H9 (cell line): ENCODE measurements at regions not wholly inside any gene's neighbourhood (a gene's known extent, or its start where the extent isn't known, plus 50 kb on each side); places are given as distances from the start of the nearest gene placed in this dataset.
A peak's percentile ranks its signal among the peaks of the same experiment; 100 is the strongest.

Source experiments
- DNase-seq: peaks from one replicate; pipeline ENCODE4 v3.0.0-alpha.2; 2017
- H2AFZ ChIP-seq: one replicate; pipeline ENCODE4 v1.6.1; 2013; ENCODE audit warnings: mild to moderate bottlenecking, low read length, control low read depth, moderate library complexity
- H2AK5ac ChIP-seq: 2 replicates; pipeline ENCODE4 v1.6.1; 2013; ENCODE audit warnings: low read length, control low read depth, mixed read lengths; ENCODE audit not compliant: insufficient read length
- H2BK120ac ChIP-seq: one replicate; pipeline ENCODE4 v1.6.1; 2013; ENCODE audit warnings: low read depth, mild to moderate bottlenecking, low read length, control low read depth, inconsistent platforms; ENCODE audit not compliant: poor library complexity, severe bottlenecking
- H2BK12ac ChIP-seq: 2 replicates; pipeline ENCODE4 v1.6.1; 2013; ENCODE audit warnings: low read length, control low read depth, mixed read lengths, low read depth; ENCODE audit not compliant: insufficient read length
- H2BK15ac ChIP-seq: 2 replicates; pipeline ENCODE4 v1.6.1; 2013; ENCODE audit warnings: low read depth, low read length, control low read depth
- H2BK20ac ChIP-seq: one replicate; pipeline ENCODE4 v1.6.1; 2013; ENCODE audit warnings: low read depth, mild to moderate bottlenecking, low read length, control low read depth, inconsistent platforms; ENCODE audit not compliant: poor library complexity, severe bottlenecking
- H2BK5ac ChIP-seq: 2 replicates; pipeline ENCODE4 v1.6.1; 2013; ENCODE audit warnings: low read length, control low read depth, mixed read lengths; ENCODE audit not compliant: insufficient read length
- H3K14ac ChIP-seq: 2 replicates; pipeline ENCODE4 v1.6.1; 2013; ENCODE audit warnings: low read length, control low read depth; ENCODE audit not compliant: insufficient read depth
- H3K18ac ChIP-seq: 2 replicates; pipeline ENCODE4 v1.6.1; 2013; ENCODE audit warnings: low read depth, mild to moderate bottlenecking, mixed read lengths, low read length, control low read depth; ENCODE audit not compliant: insufficient read length
- H3K23ac ChIP-seq: 2 replicates; pipeline ENCODE4 v1.6.1; 2013; ENCODE audit warnings: low read length, control low read depth, mixed read lengths, low read depth; ENCODE audit not compliant: insufficient read length
- H3K23me2 ChIP-seq: 2 replicates; pipeline ENCODE4 v1.6.1; 2013; ENCODE audit warnings: low read depth, mild to moderate bottlenecking, mixed read lengths, low read length, control low read depth; ENCODE audit not compliant: insufficient read length, poor library complexity, severe bottlenecking
- H3K27ac ChIP-seq: 2 replicates; pipeline ENCODE4 v1.5.1; 2013; ENCODE audit warnings: low read length, control low read depth, mixed read lengths, low read depth; ENCODE audit not compliant: insufficient read length
- H3K27me3 ChIP-seq: 2 replicates; pipeline ENCODE4 v1.6.1; 2013; ENCODE audit warnings: low read length, control low read depth, inconsistent platforms; ENCODE audit not compliant: insufficient read depth
- H3K4ac ChIP-seq: 2 replicates; pipeline ENCODE4 v1.6.1; 2013; ENCODE audit warnings: low read depth, mild to moderate bottlenecking, control low read depth, inconsistent platforms, low read length, moderate library complexity
- H3K4me1 ChIP-seq: 2 replicates; pipeline ENCODE4 v1.6.1; 2013; ENCODE audit warnings: low read length, control low read depth, inconsistent platforms; ENCODE audit not compliant: insufficient read depth
- H3K4me2 ChIP-seq: 2 replicates; pipeline ENCODE4 v1.6.1; 2013; ENCODE audit warnings: low read length, control low read depth, mixed read lengths; ENCODE audit not compliant: insufficient read length, insufficient read depth
- H3K56ac ChIP-seq: 2 replicates; pipeline ENCODE4 v1.6.1; 2013; ENCODE audit warnings: low read depth, mild to moderate bottlenecking, mixed read lengths, low read length, control low read depth; ENCODE audit not compliant: insufficient read length
- H3K79me1 ChIP-seq: 2 replicates; pipeline ENCODE4 v1.6.1; 2013; ENCODE audit warnings: low read depth, mild to moderate bottlenecking, moderate library complexity, low read length, control low read depth, inconsistent platforms; ENCODE audit not compliant: insufficient read depth, poor library complexity, severe bottlenecking
- H3K79me2 ChIP-seq: 2 replicates; pipeline ENCODE4 v1.6.1; 2013; ENCODE audit warnings: low read length, control low read depth, inconsistent platforms; ENCODE audit not compliant: insufficient read depth
- H3K9ac ChIP-seq: 2 replicates; pipeline ENCODE4 v1.6.1; 2013; ENCODE audit warnings: low read length, control low read depth, mixed read lengths; ENCODE audit not compliant: insufficient read length; ENCODE audit errors: extremely low read depth
- H3K9me3 ChIP-seq: one replicate; pipeline ENCODE4 v1.6.1; 2013; ENCODE audit warnings: low read depth, low read length, inconsistent platforms; ENCODE audit not compliant: control insufficient read depth
- H3T11ph ChIP-seq: one replicate; pipeline ENCODE4 v1.6.1; 2013; ENCODE audit warnings: mild to moderate bottlenecking, low read length, control low read depth, inconsistent platforms
- H4K20me1 ChIP-seq: one replicate; pipeline ENCODE4 v1.6.1; 2013; ENCODE audit not compliant: control insufficient read depth, insufficient read length, insufficient read depth
- H4K5ac ChIP-seq: 2 replicates; pipeline ENCODE4 v1.6.1; 2013; ENCODE audit warnings: low read depth, mild to moderate bottlenecking, mixed read lengths, low read length, control low read depth; ENCODE audit not compliant: insufficient read length
- H4K8ac ChIP-seq: replicated peaks from 2 replicates; pipeline ENCODE4 v1.6.1; 2013; ENCODE audit warnings: low read length, control low read depth, mixed read lengths, low read depth; ENCODE audit not compliant: insufficient read length
- H4K91ac ChIP-seq: 2 replicates; pipeline ENCODE4 v1.6.1; 2013; ENCODE audit warnings: low read depth, mild to moderate bottlenecking, moderate library complexity, mixed read lengths, low read length, control low read depth; ENCODE audit not compliant: insufficient read length
- H3K27ac Mint-ChIP-seq, 3 experiments: 2 replicates in 2 of 3; 3 replicates in 1 of 3; pipeline ENCODE4 v1.8.0; 2020 to 2021; ENCODE audit warnings: mixed read lengths in 3 of 3, mild to moderate bottlenecking in 1 of 3, moderate library complexity in 1 of 3
- H3K27me3 Mint-ChIP-seq: 2 replicates; pipeline ENCODE4 v1.8.0; 2021; ENCODE audit warnings: low read depth, mild to moderate bottlenecking, moderate library complexity, mixed read lengths
- H3K36me3 Mint-ChIP-seq, 3 experiments: 2 replicates in 2 of 3; 3 replicates in 1 of 3; pipeline ENCODE4 v1.8.0; 2020 to 2021; ENCODE audit warnings: low read depth in 3 of 3, mixed read lengths in 3 of 3; ENCODE audit not compliant: insufficient read depth in 1 of 3
- H3K4me1 Mint-ChIP-seq, 2 experiments: 2 replicates each; pipeline ENCODE4 v1.8.0; 2020; ENCODE audit warnings: mixed read lengths in 2 of 2
- H3K4me3 Mint-ChIP-seq, 2 experiments: 2 replicates in 1 of 2; 3 replicates in 1 of 2; pipeline ENCODE4 v1.8.0; 2020 to 2021; ENCODE audit warnings: mild to moderate bottlenecking in 2 of 2, mixed read lengths in 2 of 2, moderate library complexity in 1 of 2
- H3K9me3 Mint-ChIP-seq, 2 experiments: 2 replicates in 1 of 2; 3 replicates in 1 of 2; pipeline ENCODE4 v1.8.0; 2020; ENCODE audit warnings: mild to moderate bottlenecking in 2 of 2, mixed read lengths in 2 of 2, moderate library complexity in 1 of 2
- CTCF ChIP-seq: fragments of 200-600 bp; sonication (generic); conservative IDR thresholded peaks from 3 replicates; pipeline ENCODE4 v1.8.0; 2021; ENCODE audit warnings: antibody characterized with exemption, mild to moderate bottlenecking
- WGBS: extraction: QIAGEN DNeasy Blood & Tissue Kit; methylation state at CpG from one replicate; pipeline ENCODE4 v1.1.7; 2013; ENCODE audit warnings: missing lambda C conversion rate, low lambda C conversion rate, mixed read lengths; ENCODE audit not compliant: insufficient read length; ENCODE audit errors: extremely low coverage; 5-methylcytosine and 5-hydroxymethylcytosine counted together

GRCh38 chr4:151604238-151604637 is 156.6 kb downstream of the GATB start:
- no peak overlapping the region for H3T11ph ChIP-seq
- H3K56ac ChIP-seq, result no peak overlapping the region
- no peak overlapping the region for H2BK5ac ChIP-seq
- Mint-ChIP-seq H3K27me3 (no peaks in the 10 kb centered on the region), H3K4me1 (peaks cover 5 to 9% of the 10 kb centered on the region in 2 experiments), H3K36me3 (peaks cover 13 to 29% (median 23%) of the 10 kb centered on the region in 3 experiments), H3K9me3 (peaks cover 6% of the 10 kb centered on the region in 2 experiments; a peak in 4 of 5 replicates), H3K27ac (no peak overlapping the region; a peak in 2 of 7 replicates), H3K4me3 (no peak overlapping the region)
- H4K5ac ChIP-seq, result no peak overlapping the region
- H3K23ac ChIP-seq, result no peak overlapping the region
- no peak overlapping the region for H2BK120ac ChIP-seq
- no peak overlapping the region for H2BK12ac ChIP-seq
- H2BK15ac ChIP-seq, result no peak overlapping the region
- H3K79me1 ChIP-seq, result no peaks in the 10 kb centered on the region
- H3K18ac ChIP-seq, result no peak overlapping the region
- no peak overlapping the region for H4K91ac ChIP-seq
- no peaks in the 10 kb centered on the region for H4K20me1 ChIP-seq
- TF ChIP-seq CTCF, result peak; percentile 58; the same call in 2 of the 3 replicates
- H3K4me1 ChIP-seq, result peaks cover 3% of the 10 kb centered on the region; the same call in 1 of the 2 replicates
- H3K4ac ChIP-seq, result no peak overlapping the region
- no peak overlapping the region for H3K4me2 ChIP-seq
- no peak overlapping the region for H3K27ac ChIP-seq
- no CpG with 5 or more reads among the region's 5 CpGs for WGBS
- no peak overlapping the region for H4K8ac ChIP-seq
- no peaks in the 10 kb centered on the region for H3K23me2 ChIP-seq
- no peak overlapping the region for H3K14ac ChIP-seq
- no peaks in the 10 kb centered on the region for H3K27me3 ChIP-seq
- no peak overlapping the region for H2AFZ ChIP-seq
- H3K79me2 ChIP-seq, result 0 out of 2 replicates have a peak, but pooled peaks cover 1% of the 10 kb centered on the region
- DNase-seq, result no peak
- H2BK20ac ChIP-seq, result no peak overlapping the region
- H3K9ac ChIP-seq, result no peak overlapping the region
- no peaks in the 10 kb centered on the region for H3K9me3 ChIP-seq
- no peak overlapping the region for H2AK5ac ChIP-seq
